Frontal cortex (tissue), 3 donors: ENCODE measurements at regions not wholly inside any gene's neighbourhood (a gene's known extent, or its start where the extent isn't known, plus 50 kb on each side); places are given as distances from the start of the nearest gene placed in this dataset.

Experiments used
- DNase-seq, 2 donors: peaks; one replicate each; pipeline ENCODE4 v3.0.0; 2012; ENCODE audit warnings: low spot score in 2 of 2
- FAIRE-seq: peaks from 2 replicates; lab custom pipeline; 2012; peaks lifted over from hg19 to GRCh38; lab: Jason Lieb, UNC
- donor health status: control.
- donor health status: control.
- donor health status: control.

- DNase-seq (peak in 1 of 2 donors; percentile 61), FAIRE-seq (no peak)
Measured at GRCh38 chr2:8535821-8536685, 145.8 kb upstream of the ID2 start.

- FAIRE-seq (no peak), DNase-seq (no peak)
Measured at GRCh38 chr2:8536686-8537561, 144.9 kb upstream of the ID2 start.

GRCh38 chr2:8537562-8538155, 144.2 kb upstream of the ID2 start:
- DNase-seq (no peak), FAIRE-seq (no peak)

- FAIRE-seq (no peak), DNase-seq (no peak)
Measured at GRCh38 chr2:8538531-8538930, 143.3 kb upstream of the ID2 start.

- FAIRE-seq (no peak), DNase-seq (no peak)
Measured at GRCh38 chr2:8538931-8539621, 142.8 kb upstream of the ID2 start.

- FAIRE-seq (no peak), DNase-seq (no peak)
Measured at GRCh38 chr2:8539743-8540551, 141.9 kb upstream of the ID2 start.

- FAIRE-seq (no peak), DNase-seq (no peak)
Measured at GRCh38 chr2:8540552-8541055, 141.3 kb upstream of the ID2 start.

- FAIRE-seq (no peak), DNase-seq (no peak)
Measured at GRCh38 chr2:8541223-8541622, 140.6 kb upstream of the ID2 start.

- no peak for FAIRE-seq
- no peak for DNase-seq
Measured at GRCh38 chr2:8541636-8542035, 140.2 kb upstream of the ID2 start.

GRCh38 chr2:8542381-8543059, 139.3 kb upstream of the ID2 start:
- FAIRE-seq (no peak), DNase-seq (no peak)

GRCh38 chr2:8543060-8543382, 138.8 kb upstream of the ID2 start:
- FAIRE-seq (no peak), DNase-seq (no peak)

- no peak for FAIRE-seq
- DNase-seq, result peak in 1 of 2 donors; percentile 44
Measured at GRCh38 chr2:8543383-8544170, 138.3 kb upstream of the ID2 start.

- no peak for DNase-seq
- FAIRE-seq, result no peak
Measured at GRCh38 chr2:8544171-8544785, 137.6 kb upstream of the ID2 start.

GRCh38 chr2:8544786-8545694, 136.8 kb upstream of the ID2 start:
- FAIRE-seq, result no peak
- peak in 1 of 2 donors; percentile 60 for DNase-seq

- DNase-seq, result no peak
- FAIRE-seq, result no peak
Measured at GRCh38 chr2:8545695-8546611, 135.9 kb upstream of the ID2 start.
